ENCODE measurements at regions not wholly inside any gene's neighbourhood (a gene's known extent, or its start where the extent isn't known, plus 50 kb on each side); places are given as distances from the start of the nearest gene placed in this dataset.

DNA sequence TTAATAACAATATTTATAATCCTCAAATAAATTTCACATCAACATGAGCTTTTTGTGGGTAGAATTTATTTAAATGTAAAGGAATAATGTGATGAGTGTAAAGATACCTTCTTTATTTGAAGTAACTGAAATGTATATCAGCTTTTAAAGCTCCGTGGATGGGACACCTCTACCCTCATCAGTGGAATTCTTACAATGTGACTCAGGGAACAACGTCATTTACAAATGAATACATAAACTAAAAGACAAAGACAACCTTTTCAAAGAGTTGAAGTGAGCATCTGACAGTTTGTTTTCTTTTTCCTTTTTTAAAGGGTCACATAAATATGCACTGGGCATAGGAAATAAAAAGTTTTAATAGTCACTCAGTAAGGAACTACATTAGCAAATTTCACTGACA is 1127.0 kb upstream of the CRIM1 start:
- no peak for TF ChIP-seq POLR2AphosphoS5 (IDR thresholded peaks at IDR 0.05)
- TF ChIP-seq, protein P1, sequence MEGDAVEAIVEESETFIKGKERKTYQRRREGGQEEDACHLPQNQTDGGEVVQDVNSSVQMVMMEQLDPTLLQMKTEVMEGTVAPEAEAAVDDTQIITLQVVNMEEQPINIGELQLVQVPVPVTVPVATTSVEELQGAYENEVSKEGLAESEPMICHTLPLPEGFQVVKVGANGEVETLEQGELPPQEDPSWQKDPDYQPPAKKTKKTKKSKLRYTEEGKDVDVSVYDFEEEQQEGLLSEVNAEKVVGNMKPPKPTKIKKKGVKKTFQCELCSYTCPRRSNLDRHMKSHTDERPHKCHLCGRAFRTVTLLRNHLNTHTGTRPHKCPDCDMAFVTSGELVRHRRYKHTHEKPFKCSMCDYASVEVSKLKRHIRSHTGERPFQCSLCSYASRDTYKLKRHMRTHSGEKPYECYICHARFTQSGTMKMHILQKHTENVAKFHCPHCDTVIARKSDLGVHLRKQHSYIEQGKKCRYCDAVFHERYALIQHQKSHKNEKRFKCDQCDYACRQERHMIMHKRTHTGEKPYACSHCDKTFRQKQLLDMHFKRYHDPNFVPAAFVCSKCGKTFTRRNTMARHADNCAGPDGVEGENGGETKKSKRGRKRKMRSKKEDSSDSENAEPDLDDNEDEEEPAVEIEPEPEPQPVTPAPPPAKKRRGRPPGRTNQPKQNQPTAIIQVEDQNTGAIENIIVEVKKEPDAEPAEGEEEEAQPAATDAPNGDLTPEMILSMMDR (IDR thresholded peaks at IDR 0.05): no peak

All from prostate gland (tissue), 2 donors.